DOHH2 (cell line): ENCODE measurements at regions not wholly inside any gene's neighbourhood (a gene's known extent, or its start where the extent isn't known, plus 50 kb on each side); places are given as distances from the start of the nearest gene placed in this dataset.

ENCODE experiments used
- H3F3A ChIP-seq: fragments of 200-600 bp; sonication (generic), shearing (Covaris generic); 2 replicates; pipeline ENCODE4 v1.6.0; 2016; ENCODE audit warnings: antibody characterized with exemption, mild to moderate bottlenecking; ENCODE audit not compliant: control insufficient read depth, insufficient read depth
- H3K27ac ChIP-seq: fragments of 200-600 bp; sonication (generic); 2 replicates; pipeline ENCODE4 v1.5.1; 2014; ENCODE audit warnings: low read depth, mild to moderate bottlenecking, low read length, moderate library complexity
- H3K27me3 ChIP-seq: fragments of 200-600 bp; sonication (generic); 2 replicates; pipeline ENCODE4 v1.6.1; 2014; ENCODE audit warnings: mild to moderate bottlenecking, low read length, mixed read lengths; ENCODE audit not compliant: control insufficient read depth
- H3K36me3 ChIP-seq: fragments of 200-600 bp; sonication (generic); 2 replicates; pipeline ENCODE4 v1.6.1; 2014; ENCODE audit warnings: mild to moderate bottlenecking, low read length, moderate library complexity, mixed read lengths; ENCODE audit not compliant: control insufficient read depth
- H3K4me1 ChIP-seq: fragments of 200-600 bp; sonication (generic); 2 replicates; pipeline ENCODE4 v1.6.1; 2014; ENCODE audit warnings: mild to moderate bottlenecking, low read length, mixed read lengths; ENCODE audit not compliant: control insufficient read depth
- H3K4me2 ChIP-seq: fragments of 200-600 bp; sonication (generic); 2 replicates; pipeline ENCODE4 v1.6.0; 2014; ENCODE audit warnings: mild to moderate bottlenecking, low read length, moderate library complexity
- H3K4me3 ChIP-seq: fragments of 200-600 bp; sonication (generic); 2 replicates; pipeline ENCODE4 v1.5.1; 2014; ENCODE audit warnings: mild to moderate bottlenecking, low read length, mixed read lengths
- H3K79me2 ChIP-seq: fragments of 200-600 bp; sonication (generic); 2 replicates; pipeline ENCODE4 v1.6.1; 2014; ENCODE audit warnings: mild to moderate bottlenecking, low read length, mixed read lengths; ENCODE audit not compliant: control insufficient read depth
- H3K9me2 ChIP-seq: fragments of 200-600 bp; sonication (generic); replicated peaks from 2 replicates; pipeline ENCODE4 v1.6.1; 2014; ENCODE audit warnings: mild to moderate bottlenecking, low read length, mixed read lengths; ENCODE audit not compliant: control insufficient read depth
- H3K9me3 ChIP-seq: fragments of 200-600 bp; sonication (generic); 2 replicates; pipeline ENCODE4 v1.6.1; 2014; ENCODE audit warnings: antibody characterized with exemption, low read length, mixed read lengths; ENCODE audit not compliant: control insufficient read depth, insufficient read depth
- H4K20me1 ChIP-seq: fragments of 200-600 bp; sonication (generic); 2 replicates; pipeline ENCODE4 v1.6.0; 2014; ENCODE audit warnings: low read depth, mild to moderate bottlenecking, antibody characterized with exemption, low read length, moderate library complexity; ENCODE audit not compliant: control insufficient read depth, insufficient read depth
- CTCF ChIP-seq: fragments of 200-600 bp; sonication (generic); IDR thresholded peaks from one replicate; pipeline ENCODE4 v1.5.1; 2014; ENCODE audit warnings: antibody characterized with exemption, mild to moderate bottlenecking, low read depth, low read length; ENCODE audit not compliant: poor library complexity, severe bottlenecking
- EZH2phosphoT487 ChIP-seq: fragments of 200-600 bp; sonication (generic); IDR thresholded peaks from 2 replicates; pipeline ENCODE4 v1.6.1; 2017; ENCODE audit warnings: borderline replicate concordance, mild to moderate bottlenecking, antibody characterized with exemption, low read length, moderate library complexity, mixed read lengths

- H3K36me3 ChIP-seq = no peaks in the 10 kb centered on the region
- no peak overlapping the region for H3K4me2 ChIP-seq
- H3K27me3 ChIP-seq = no peaks in the 10 kb centered on the region
- no peaks in the 10 kb centered on the region for H4K20me1 ChIP-seq
- H3K4me1 ChIP-seq = no peaks in the 10 kb centered on the region
- TF ChIP-seq CTCF = no peak
- no peak for TF ChIP-seq EZH2phosphoT487
- no peaks in the 10 kb centered on the region for H3K9me3 ChIP-seq
- no peaks in the 10 kb centered on the region for H3K79me2 ChIP-seq
- H3F3A ChIP-seq = no peaks in the 10 kb centered on the region
- no peak overlapping the region for H3K27ac ChIP-seq
- H3K9me2 ChIP-seq = no peaks in the 10 kb centered on the region
- H3K4me3 ChIP-seq = no peak overlapping the region
Measured at GRCh38 chr4:31071508-31072486, 351.6 kb downstream of the PCDH7 start.

GRCh38 chr4:31075969-31076368 lies 355.8 kb downstream of the PCDH7 start:
- Histone ChIP-seq H3K9me2 (no peaks in the 10 kb centered on the region), H4K20me1 (no peaks in the 10 kb centered on the region), H3K27ac (no peak overlapping the region), H3F3A (no peaks in the 10 kb centered on the region), H3K36me3 (no peaks in the 10 kb centered on the region), H3K79me2 (no peaks in the 10 kb centered on the region), H3K4me2 (no peak overlapping the region), H3K4me3 (no peak overlapping the region), H3K27me3 (no peaks in the 10 kb centered on the region), H3K4me1 (no peaks in the 10 kb centered on the region), H3K9me3 (no peaks in the 10 kb centered on the region)
- TF ChIP-seq EZH2phosphoT487 (no peak), CTCF (no peak)

GRCh38 chr4:31078661-31079060 lies 358.5 kb downstream of the PCDH7 start:
- Histone ChIP-seq H3K79me2 (no peaks in the 10 kb centered on the region), H3K27me3 (no peaks in the 10 kb centered on the region), H3K9me2 (no peaks in the 10 kb centered on the region), H3K4me3 (no peak overlapping the region), H4K20me1 (no peaks in the 10 kb centered on the region), H3K36me3 (no peaks in the 10 kb centered on the region), H3K9me3 (no peaks in the 10 kb centered on the region), H3K27ac (no peak overlapping the region), H3K4me1 (no peaks in the 10 kb centered on the region), H3K4me2 (no peak overlapping the region), H3F3A (no peaks in the 10 kb centered on the region)
- TF ChIP-seq EZH2phosphoT487 (no peak), CTCF (no peak)
